ENCODE measurements at regions not wholly inside any gene's neighbourhood (a gene's known extent, or its start where the extent isn't known, plus 50 kb on each side); places are given as distances from the start of the nearest gene placed in this dataset.

DNA sequence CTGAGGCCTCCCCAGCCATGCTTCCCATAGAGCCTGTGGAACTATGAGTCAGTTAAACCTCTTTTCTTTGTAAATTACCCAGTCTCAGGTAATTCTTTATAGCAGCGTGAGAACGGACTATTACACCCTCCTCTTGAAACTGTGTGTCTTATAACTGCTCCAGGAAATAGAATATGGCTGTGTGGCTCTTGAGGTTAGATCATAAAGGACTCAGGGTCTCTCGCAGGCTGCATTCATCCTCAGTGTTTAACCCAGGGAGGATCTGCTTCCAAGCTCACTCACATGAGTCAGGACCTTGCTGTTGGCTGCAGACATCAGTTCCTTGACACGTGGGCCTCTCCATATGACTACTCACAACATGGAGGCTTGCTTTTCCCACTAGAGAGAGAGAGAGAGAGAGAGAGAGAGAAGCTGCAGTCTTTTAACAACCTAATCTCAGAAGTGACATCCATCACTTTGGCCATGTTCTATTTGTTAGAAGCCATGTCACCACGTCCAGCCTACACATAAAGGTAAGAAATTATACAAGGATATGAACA lies 114.3 kb upstream of the UBE2E1 start:
- TF ChIP-seq, protein P1, sequence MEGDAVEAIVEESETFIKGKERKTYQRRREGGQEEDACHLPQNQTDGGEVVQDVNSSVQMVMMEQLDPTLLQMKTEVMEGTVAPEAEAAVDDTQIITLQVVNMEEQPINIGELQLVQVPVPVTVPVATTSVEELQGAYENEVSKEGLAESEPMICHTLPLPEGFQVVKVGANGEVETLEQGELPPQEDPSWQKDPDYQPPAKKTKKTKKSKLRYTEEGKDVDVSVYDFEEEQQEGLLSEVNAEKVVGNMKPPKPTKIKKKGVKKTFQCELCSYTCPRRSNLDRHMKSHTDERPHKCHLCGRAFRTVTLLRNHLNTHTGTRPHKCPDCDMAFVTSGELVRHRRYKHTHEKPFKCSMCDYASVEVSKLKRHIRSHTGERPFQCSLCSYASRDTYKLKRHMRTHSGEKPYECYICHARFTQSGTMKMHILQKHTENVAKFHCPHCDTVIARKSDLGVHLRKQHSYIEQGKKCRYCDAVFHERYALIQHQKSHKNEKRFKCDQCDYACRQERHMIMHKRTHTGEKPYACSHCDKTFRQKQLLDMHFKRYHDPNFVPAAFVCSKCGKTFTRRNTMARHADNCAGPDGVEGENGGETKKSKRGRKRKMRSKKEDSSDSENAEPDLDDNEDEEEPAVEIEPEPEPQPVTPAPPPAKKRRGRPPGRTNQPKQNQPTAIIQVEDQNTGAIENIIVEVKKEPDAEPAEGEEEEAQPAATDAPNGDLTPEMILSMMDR (IDR thresholded peaks at IDR 0.05; ENCODE audit: low read depth, low read length, missing control alignments): no peak
- no peak for DNase-seq
- Histone ChIP-seq H3K27me3 (replicated peaks) (no peaks in the 10 kb centered on the region), H3K36me3 (replicated peaks) (no peaks in the 10 kb centered on the region), H3K27ac (no peak overlapping the region), H3K4me3 (ENCODE audit: low read depth, low read length) (no peak overlapping the region)
- in situ Hi-C loops (cut with HindIII; ENCODE audit: low pct_ligation_motif_present, low sequenced_read_pairs): no loop called here

DNA sequence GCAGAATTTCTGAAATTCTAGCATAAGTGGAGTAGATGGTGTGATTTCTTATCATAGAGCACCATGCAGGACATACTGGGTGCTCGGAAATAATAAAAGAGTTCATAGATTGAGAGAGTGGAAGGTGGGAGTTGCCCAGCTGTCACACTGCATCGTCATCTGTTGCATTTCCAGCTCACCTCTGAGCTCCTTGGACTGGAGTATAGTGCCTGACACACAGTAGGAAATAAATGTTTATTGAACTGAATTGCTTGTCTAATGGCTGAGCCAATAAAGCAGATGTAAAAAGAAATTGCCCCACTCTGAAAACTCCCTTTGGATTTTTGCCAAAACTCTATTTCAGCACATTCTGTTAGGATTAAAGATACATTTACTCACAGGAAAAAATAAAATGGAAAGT lies 108.9 kb upstream of the UBE2E1 start:
- DNase-seq: no peak
- Histone ChIP-seq H3K4me3 (ENCODE audit: low read depth, low read length) (no peak overlapping the region), H3K36me3 (replicated peaks) (no peaks in the 10 kb centered on the region), H3K27me3 (replicated peaks) (no peaks in the 10 kb centered on the region), H3K27ac (no peak overlapping the region)
- TF ChIP-seq, protein P1 (IDR thresholded peaks at IDR 0.05; ENCODE audit: low read depth, low read length, missing control alignments): no peak
- in situ Hi-C loops (cut with HindIII; ENCODE audit: low pct_ligation_motif_present, low sequenced_read_pairs): no loop called here

DNA sequence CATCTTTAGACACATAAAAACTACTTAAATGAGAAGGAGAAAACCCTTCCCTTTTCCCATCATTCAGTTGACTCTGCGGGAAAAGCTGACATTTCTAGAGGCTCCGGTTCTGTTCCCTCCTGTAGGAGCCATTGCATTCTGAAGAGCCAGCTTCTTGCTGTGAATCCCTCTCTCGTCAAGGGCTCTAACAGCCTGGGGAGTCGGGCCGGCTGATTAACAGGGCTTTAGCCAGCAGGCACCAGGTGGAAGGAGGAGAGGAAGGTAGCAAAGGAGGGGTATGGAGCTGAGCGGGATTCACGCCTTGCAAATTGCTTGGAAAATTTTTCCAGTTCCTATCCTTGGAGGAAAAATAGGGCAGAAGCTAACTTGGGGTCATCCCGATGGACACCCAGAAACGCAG lies 108.3 kb upstream of the UBE2E1 start:
- Histone ChIP-seq H3K27me3 (replicated peaks) (no peaks in the 10 kb centered on the region), H3K27ac (no peak overlapping the region), H3K36me3 (replicated peaks) (no peaks in the 10 kb centered on the region), H3K4me3 (ENCODE audit: low read depth, low read length) (no peak overlapping the region)
- DNase-seq: no peak
- in situ Hi-C loops (cut with HindIII; ENCODE audit: low pct_ligation_motif_present, low sequenced_read_pairs): no loop called here
- TF ChIP-seq, protein P1 (IDR thresholded peaks at IDR 0.05; ENCODE audit: low read depth, low read length, missing control alignments): no peak

DNA sequence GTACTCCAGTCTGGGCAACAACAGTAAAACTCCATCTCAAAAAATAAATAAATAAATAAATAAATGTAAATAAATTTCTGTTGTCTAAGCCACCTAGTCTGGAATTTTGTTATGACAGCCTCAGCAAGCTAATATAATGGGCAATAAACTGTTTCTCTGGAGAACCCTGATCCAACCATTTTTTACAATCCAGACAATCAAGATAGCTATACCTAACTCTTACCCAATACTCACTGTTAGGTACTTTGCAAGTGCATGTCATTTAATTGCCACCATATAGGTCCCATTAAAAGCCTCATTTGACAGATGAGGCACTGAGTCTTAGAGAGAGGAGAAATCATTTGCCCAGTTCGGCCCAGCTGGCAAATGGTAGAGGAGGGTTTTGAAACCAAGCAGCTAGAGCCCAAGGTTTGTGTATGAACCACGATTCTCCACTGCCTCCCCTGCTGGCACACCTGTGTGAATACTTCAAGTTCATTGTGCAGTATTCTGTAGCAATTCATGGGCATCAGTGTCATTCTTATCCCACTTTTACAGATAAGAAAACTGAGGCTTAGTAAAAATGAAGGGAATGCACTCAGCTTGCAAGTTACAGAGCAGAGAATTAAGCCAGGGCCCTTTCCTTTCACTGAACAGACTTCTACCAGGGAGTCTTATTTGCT lies 107.0 kb upstream of the UBE2E1 start:
- Histone ChIP-seq H3K27me3 (replicated peaks) (no peaks in the 10 kb centered on the region), H3K36me3 (replicated peaks) (no peaks in the 10 kb centered on the region), H3K4me3 (ENCODE audit: low read depth, low read length) (no peak overlapping the region), H3K27ac (no peak overlapping the region)
- DNase-seq: no peak
- TF ChIP-seq, protein P1 (IDR thresholded peaks at IDR 0.05; ENCODE audit: low read depth, low read length, missing control alignments): no peak
- in situ Hi-C loops (cut with HindIII; ENCODE audit: low pct_ligation_motif_present, low sequenced_read_pairs): no loop called here

DNA sequence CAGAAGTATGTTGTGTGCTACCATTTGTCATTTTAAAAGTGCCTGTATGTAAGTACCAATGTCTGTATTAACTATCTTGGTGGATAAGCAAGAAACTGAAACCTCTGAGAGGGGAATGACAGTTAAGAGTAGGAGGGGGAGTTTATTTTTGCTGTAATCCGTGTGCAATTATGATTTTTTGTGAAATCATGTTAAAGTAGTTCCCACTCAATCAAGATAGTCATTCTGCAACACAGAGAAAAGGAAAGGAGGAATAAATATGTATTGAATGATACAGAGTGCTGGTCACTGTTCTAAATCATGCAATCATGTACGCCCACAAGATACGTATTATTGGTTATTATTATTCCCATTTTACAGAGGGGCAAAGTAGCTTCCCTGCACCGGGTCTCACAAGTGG lies 105.1 kb upstream of the UBE2E1 start:
- Histone ChIP-seq H3K27me3 (replicated peaks) (no peaks in the 10 kb centered on the region), H3K36me3 (replicated peaks) (no peaks in the 10 kb centered on the region), H3K4me3 (ENCODE audit: low read depth, low read length) (no peak overlapping the region), H3K27ac (no peak overlapping the region)
- TF ChIP-seq, protein P1 (IDR thresholded peaks at IDR 0.05; ENCODE audit: low read depth, low read length, missing control alignments): no peak
- in situ Hi-C loops (cut with HindIII; ENCODE audit: low pct_ligation_motif_present, low sequenced_read_pairs): no loop called here
- DNase-seq: no peak

All from brain microvascular endothelial cell (primary cell).